HG03378 (cell line): ENCODE measurements at regions not wholly inside any gene's neighbourhood (a gene's known extent, or its start where the extent isn't known, plus 50 kb on each side); places are given as distances from the start of the nearest gene placed in this dataset.

Experiments used
- ATAC-seq: cut with Tn5 transposase; IDR thresholded peaks from one replicate; pipeline ENCODE4 v1.9.1; 2021; ENCODE audit warnings: mild to moderate bottlenecking, moderate library complexity; ENCODE audit not compliant: unreplicated experiment

DNA sequence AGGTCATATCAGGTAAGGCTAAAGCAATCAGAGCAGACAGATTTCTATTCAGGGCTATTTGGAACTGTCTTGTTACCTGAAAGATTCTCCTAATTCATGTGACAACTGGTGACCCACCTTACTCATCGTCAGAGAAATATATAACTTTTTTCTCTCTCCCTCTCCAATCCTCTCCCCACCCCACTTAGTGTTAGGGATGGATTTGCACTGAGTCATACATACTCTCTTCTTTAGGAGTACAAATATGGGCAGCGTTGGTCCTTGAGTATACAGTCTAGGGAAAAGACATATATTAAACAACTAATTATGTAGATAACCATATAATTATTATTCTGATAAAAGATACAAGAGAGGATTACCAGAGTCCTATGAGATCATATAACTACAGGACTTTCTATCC, 246.3 kb downstream of the HHIPL2 start:
- no peak for ATAC-seq

DNA sequence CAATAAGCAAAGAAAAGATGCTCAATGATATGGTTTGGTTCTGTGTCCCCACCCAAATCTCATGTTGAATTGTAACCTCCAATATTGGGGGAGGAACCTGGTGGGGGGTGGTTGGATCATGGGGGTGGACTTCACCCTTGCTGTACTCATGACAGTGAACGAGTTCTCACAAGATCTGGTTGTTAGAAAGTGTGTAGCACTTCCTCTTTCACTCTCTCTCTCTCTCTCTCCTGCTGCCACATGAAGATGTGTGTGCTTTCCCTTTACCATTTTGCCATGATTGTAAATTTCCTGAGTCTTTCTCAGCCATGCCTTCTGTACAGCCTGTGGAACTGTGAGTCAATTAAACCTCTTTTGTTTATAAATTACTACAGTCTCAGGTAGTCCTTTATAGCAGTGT, 248.4 kb downstream of the HHIPL2 start:
- no peak for ATAC-seq

DNA sequence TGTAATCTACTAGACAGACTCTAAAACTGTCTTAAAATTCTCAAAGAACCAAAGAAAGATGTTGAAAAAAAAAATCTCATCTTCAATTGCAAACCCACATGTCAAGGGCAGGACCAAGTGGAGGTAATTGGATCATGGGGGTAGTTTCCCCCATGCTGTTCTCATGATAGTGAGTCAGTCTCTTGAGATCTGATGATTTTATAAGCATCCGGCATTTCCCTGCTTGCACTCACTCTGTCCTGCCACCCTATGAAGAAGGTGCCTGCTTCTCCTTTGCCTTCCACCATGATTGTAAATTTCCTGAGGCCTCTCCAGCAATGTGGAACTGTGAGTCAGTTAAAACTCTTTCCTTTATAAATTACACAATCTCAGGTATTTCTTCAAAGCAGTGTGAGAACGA, 257.0 kb downstream of the HHIPL2 start:
- ATAC-seq, result no peak

DNA sequence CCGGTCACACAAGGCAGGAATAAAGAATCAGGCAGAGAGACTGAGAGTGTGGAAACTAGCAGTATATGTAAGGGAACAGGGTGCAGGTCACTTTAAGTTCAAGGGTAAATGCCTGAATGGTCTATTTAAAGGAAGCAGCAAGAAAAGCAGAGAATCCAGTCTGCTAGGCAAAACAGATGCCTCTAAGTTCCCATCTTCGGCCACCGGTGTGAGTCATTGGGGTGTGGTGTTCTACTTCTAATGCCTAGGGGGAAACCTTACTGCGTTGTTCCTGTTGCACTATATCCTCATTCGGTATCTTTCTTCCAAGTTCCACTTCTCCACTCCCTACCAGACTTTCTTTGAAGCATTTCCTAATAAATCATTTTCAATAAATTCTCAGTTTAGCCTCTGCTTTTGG, 259.9 kb downstream of the HHIPL2 start:
- no peak for ATAC-seq

DNA sequence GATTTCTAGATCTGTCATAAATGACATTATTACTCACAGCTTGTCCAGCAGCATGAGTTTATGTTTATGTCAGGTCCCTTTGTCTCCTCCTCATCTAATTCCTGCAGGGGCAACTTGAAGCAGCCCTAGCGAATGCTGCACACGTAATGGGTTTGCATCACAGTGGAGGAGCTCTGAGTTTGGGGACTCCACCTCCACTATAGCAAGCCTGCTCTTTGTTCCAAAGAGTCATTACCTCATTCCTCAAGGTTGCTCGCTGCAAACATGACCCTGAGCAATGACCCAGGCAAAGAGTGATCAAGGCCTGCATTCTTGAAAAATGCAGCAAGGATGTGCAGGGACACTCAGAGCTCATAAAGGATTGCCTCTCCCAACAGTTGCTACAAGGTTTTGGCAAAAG, 261.9 kb downstream of the HHIPL2 start:
- ATAC-seq, result no peak

DNA sequence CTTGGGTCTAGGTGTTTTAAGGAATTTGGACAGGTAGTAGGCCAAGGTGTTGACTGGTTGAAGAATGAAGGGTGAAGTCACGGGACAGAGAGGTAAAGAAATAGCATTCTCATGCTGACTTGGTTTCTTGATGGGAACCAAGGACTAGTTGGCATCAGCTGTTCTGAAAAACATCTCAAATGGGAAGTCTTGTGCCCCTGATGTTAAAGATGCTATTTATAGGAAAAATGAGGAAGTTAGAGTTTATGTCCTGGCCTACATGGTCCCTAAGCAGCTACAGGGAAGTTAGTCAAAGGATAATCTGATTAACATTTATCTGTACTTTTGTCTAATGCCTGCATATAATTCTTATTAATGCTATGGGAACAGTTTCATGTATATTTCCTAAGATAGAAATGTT, 262.4 kb downstream of the HHIPL2 start:
- no peak for ATAC-seq

DNA sequence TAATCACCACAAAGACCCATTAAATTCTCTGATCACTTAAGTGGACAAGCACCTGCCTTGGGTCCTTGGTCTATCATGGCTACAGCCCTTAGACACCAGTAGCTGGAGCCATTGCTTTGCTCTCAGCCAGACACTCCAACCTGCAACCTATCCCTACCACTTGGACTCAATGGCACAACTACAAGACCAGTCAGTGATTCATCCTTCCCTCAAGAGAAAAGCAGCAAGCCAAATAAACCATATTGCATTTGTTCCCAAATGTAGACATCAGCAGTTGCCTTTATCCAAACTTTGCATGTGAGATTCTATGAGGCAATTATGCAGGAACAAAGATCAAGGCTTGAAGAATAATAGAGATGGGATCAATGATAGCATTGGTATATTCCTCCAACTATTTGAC, 263.4 kb downstream of the HHIPL2 start:
- no peak for ATAC-seq

DNA sequence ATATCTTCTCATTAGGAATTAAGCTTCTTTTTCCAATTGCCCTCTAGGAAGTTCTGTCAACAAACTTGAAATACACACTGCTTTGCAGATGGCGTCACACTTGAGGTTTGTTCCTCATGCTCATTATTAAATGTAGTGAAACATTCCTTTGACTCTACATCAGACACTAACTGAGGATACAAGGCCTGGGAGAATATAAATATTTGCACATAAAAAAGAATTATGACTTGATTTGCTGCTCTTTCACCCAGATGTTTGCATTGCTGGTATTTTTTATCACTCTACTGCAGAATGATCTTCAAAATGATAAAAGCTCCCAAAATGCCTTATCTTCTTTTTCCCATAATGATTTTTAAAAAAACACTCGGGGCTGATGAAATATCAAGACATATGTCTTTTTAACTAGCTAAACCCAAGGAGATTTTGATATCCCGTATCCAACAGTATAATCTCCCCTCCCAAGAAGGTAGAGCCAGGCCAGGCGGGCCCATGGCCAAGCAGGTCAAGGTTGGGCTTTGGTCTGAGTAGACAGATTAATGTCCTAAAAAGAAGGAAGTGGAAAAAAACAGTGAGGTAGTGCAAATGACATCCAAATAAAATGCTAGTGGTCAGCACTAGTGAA, 264.6 kb downstream of the HHIPL2 start:
- ATAC-seq, result no peak

DNA sequence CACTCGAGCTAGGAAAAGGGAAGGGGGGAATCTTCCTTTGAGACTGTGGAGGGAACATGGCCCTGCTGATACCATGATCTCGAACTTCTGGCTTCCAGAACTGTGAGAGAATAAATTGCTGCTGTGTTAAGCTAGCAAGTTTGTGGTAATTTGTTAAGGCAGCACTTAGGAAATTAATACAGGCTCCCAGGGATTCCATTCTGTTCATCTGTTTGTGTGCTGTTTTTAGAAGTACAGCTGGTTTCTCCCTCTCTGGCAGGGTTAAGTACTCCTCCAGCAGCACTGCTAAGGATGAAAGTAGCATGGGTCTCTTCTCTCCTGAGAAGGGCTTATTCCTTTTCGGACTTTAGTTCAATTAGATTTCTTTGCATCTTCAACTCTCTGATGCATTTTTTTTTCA, 268.3 kb downstream of the HHIPL2 start:
- no peak for ATAC-seq

DNA sequence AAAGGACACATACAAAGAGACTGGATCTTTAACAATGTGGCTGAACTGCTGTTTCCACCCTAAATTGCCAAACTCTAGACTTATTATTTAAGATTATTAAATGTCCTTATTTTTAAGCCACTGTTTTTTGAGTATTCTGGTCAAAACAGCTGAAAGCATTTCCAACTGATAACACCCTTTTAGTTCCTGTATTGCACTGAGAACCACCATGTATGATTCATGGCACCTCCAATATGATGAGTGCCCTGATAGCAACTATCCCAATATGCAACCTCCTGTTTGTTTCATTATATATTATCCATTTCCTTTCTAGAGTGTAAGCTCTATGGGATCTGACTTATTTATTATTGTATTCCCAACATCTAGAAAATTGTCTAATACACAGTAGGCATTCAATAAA, 269.4 kb downstream of the HHIPL2 start:
- no peak for ATAC-seq

DNA sequence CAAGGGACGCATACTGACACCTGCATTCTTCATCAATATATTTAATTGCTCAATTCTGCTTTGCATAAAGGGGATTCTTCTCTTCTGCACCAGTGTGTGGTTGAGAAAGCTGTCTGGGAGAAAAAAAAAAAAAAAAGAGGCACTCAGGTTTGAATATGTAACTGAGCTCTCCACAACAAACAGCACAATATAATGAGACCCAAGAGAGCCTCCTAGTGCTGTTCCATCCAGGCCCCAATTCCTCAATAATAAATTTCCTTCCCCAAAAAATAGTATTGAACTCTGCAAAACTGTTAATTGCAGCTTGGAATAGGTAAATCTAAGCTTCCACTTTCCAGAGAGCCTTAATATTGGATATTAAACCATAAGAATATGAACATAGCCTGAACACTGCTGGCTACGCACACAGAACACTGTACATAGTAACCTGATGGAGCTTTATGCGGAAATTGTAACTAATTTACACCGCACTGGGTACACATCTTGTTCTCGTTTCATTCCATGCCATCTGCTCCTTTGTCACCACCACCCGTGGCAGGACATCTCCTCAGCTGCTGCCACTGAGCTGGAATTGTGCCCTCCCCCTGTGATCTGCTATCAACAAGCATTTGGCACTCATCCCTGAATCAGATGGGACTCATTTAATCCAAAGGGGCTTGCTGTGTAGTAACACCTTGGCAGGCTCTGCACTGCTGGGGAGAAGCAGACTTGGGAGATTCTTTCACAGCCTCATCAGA, 272.0 kb downstream of the HHIPL2 start:
- ATAC-seq, result no peak

DNA sequence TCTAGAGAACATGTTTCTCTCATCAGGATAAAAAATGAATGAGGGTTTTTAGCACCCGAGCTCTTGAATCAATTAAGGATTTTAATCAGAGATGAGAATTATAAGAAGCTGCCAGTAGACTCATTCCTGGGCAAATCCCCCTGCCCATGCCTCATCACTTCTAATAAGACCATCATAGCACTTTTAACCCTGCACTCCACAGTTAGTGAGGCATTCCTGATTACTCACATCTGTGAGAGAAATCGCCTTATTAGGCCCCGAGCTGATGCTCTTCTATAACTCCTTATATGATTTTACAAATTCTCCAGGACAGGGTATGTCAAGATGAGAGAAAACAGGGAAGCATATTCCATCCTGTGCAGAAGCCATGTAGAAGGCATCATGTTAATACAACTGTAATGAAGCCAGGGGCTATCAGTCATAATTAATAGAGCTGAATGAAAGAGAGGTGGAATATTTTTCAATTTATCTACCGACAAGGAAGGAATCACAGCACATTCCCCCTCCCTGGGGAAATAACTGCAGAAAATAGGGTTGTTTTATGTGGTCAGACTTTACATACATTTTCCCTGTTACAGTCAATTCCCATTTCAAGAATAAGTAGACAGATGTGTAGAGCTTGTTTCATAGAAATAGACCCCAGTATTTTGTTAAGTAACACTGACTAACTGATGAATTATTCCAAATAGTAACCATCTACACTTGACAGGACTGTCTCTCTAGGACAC, 272.7 kb downstream of the HHIPL2 start:
- ATAC-seq, result no peak

DNA sequence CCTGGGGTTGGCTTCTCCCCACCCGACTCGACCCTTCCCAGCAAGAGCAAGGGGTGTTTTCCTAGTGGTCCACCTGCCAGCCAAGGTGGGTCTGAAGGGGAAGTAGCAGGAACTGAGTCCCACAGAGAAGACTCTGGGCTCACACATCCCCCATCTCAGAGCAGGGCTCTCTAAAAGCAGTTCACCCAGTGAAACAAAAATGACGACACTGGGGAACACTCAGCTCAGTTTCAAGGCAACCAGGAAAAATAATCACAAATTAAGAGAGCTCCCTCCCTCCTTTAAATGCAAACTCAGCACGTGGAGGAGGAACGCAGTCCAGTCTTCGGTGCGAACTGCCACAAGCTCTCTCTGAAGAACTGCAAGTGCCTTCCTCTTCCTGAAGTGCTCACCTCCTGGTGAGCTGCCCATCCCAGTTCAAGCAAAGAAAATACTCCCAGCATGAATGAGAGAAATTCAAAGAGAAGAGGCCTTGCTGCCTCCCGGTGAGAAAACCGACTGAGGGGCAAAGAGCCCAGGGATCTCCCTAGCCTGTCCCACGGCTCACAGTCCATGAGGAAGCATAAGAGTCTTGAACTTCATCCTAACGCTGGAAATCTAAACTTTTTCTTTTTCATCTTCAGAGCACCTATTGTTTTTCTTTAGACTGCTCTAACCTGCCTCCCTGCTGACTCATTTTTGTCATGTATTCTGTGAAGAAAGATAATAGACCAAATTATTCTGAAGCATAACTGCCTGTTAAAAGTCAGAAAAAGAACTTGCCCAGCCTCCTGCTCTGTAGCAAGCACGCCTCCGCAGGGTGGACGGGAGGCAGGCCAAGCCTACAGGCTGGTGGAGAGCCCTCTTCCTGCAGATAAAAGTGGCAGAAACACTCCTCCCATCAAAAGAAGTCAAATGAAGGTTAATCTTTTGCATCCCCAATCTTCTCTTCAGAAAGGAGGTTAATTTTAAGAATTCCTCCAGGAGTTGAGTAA, 281.4 kb downstream of the HHIPL2 start:
- no peak for ATAC-seq

DNA sequence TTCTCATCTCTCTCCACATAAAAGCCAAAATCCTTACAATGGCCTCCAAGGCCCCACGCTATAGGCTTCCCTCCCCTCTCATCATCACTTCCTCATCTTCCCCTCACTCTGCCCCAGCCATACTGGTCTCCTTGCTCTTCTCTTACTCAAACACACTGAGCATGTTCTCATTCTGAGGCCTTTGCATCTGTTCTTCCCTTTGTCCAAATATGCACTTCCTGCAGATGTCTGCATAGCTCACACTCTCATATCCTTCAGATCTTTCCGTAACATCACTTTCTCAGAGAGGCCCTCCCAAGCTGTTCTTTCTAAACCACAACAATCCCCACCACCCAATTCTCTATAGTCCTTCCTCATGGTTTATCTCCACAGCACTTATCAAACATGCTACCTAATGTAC, 284.1 kb downstream of the HHIPL2 start:
- ATAC-seq, result no peak

DNA sequence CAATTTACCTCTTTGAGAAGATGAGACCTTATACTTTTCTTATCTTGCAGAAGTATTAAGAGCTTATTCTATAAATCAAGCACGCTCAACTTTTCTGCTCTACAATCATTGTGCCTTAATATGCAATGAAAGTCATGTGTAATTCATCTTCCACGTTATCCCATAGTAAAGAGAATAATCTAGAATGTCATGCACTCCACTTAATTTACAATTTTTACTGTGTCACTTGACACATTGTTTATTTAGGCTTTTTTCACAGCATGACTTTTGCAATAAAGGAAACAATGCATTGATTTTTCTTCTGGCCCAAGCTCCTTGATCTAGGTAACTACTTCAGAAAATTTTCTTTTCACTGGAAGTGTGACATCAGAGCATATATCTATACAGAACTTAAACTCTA, 290.9 kb downstream of the HHIPL2 start:
- no peak for ATAC-seq

DNA sequence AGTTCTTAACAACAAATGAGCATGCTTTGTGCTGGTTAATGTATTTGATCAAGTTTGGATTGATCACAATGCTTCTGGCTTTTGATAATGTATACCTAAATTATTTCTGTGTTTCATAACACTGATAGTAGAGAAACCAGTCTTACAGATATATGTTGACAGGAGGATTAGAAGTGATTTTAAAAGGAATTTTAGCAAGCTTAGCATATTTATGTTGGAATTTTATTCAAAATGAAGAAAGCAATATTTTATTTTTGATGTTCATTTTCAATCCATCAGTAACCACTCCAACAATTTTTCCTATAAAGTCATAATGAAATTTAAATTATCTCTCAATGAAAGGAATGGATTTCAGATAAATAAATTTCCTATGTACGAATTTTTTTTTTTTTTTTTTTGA, 291.8 kb downstream of the HHIPL2 start:
- no peak for ATAC-seq

DNA sequence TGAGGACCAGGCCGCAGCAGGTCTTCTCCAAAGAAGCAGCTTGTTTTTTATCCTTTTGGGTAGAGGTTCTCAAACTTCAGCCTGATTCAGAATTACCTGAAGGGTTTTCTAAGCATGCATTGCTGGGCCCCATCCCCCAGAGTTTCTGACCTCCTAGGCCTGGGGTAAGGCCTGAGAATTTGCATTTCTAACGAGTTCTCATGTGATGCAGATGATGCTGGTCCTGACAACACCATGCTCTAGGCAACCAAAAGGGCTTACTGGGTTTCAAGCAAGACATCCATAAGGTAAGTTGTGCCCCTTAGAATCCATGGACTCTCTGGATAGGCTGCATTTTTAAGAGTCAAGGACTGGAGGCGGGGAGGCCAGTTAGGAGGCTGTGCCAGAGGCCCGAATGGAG, 295.1 kb downstream of the HHIPL2 start:
- no peak for ATAC-seq

DNA sequence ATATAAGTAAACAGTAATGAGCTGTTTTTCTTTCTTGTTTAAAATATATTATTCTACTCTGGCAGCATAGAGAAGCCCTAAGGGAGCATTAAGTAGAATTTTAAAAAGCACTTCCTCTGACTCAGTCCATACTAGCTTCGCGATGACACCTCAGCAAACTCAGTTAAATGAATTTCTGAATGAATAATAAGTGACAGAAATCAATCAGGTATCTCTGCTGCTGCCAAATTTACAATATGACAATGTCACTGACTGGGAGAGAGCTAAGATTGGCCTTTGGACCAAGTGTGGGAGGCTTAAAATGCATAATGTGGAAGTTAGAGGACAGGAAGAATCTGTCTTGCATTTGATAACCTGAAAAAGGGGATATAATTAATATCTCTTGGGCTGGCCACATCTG, 296.1 kb downstream of the HHIPL2 start:
- no peak for ATAC-seq

DNA sequence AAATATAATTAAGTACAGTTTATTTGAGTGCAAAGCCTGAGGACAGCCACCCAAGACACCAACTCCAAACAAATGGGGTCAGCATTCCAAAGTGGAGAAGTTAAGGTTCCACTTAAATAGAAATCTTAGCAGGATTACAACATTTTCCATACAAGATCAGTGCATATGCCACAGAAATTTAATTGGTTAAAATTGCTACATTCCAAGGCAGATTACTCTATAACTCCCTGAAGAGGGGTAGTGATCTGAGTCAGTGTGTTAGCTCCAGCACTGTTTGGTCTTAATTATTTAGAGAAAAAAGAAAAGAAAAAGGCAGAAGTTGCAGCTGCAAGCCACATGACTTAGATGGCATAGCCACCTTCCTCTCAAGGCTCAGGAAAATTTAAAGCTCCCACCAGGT, 297.5 kb downstream of the HHIPL2 start:
- no peak for ATAC-seq

DNA sequence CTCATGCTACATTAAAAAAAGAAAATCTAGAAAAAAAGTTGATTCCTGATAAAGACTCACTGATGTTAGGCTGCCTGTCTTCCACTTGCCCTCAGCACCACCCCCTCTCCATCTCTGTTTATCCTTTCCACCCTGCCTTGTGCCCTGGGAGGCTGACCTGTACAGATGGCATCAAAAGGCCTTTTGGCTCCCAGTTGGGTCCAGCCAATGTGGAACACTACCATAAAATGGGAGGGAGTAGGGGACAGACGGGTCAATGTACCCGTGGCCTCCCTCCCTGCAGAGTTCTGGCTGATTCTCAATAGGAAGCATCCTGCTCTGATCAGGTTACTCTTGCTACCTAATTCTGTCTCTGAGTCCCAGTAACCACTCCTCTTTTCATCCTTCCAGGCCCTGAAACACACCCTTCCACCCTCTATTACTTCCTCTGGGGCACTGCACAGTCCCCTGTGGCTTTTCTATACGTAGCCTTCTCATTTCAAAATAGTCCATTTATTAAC, 300.0 kb downstream of the HHIPL2 start:
- no peak for ATAC-seq

DNA sequence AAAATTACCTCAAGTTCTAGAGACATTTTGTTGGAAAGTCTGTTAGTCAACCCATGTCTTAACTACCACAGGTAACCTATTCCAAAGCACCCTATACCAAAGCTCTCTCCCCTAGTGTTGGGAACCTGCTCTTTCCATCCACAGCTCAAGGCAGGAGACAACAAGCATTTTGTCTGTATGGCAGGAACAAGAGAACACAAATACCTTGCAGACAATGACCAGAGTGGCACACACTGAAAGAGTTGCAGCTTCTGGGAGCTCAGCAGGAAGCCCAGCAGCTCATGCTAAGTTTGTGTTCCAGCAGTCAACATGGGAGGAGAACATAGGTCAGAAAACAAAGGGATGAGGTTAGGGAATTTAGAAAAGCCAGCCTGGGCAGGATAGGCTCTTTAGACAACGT, 300.8 kb downstream of the HHIPL2 start:
- ATAC-seq, result no peak
